GM18526 (cell line): ENCODE measurements at regions not wholly inside any gene's neighbourhood (a gene's known extent, or its start where the extent isn't known, plus 50 kb on each side); places are given as distances from the start of the nearest gene placed in this dataset.

Experiments used
- POLR2A ChIP-seq: IDR thresholded peaks from 3 replicates; pipeline ENCODE4 v1.6.1; 2011; ENCODE audit not compliant: insufficient read length; ENCODE audit errors: extremely low read depth

- no peak for TF ChIP-seq POLR2A
Observed at GRCh38 chr5:42950456-42951292, 89.4 kb downstream of the ANXA2R start.

- no peak for TF ChIP-seq POLR2A
Observed at GRCh38 chr5:42950116-42950455, 90.0 kb downstream of the ANXA2R start.

DNA sequence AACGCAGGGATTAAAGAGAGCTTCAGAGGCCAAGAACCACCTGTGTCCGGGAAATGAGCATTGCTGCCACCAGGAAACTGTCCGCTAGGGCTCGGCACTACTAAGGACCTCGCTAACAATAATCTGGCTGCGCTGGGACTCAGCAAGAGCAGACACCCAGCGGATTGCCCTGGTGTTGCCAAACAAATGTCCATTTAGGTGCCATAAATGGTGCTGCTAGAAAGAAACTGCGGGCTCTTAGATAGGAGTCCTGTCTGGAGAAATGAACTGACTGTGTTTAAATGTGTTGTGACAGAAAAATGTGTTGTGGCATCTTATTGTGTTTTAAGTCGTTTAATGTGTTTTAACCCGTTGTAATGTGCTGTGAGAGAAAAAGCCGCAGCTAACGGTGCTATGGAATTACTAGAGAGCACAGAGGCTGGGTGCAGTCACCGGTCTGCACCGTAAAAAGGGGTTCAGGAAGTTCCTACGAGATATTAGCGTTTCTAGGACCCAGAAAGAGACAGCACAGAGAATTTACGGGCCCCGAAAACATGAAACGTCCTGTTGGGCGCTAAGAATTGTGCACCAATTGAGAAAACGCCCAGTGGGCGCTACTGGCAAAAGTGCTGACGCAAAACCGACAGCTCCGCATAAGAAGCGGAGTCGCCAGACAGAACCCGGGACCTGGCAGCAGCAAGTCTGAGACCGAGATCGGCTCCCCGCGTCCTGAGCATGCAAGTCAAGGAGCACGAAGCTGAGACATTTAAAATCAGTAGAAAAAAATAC lies 90.6 kb downstream of the ANXA2R start:
- TF ChIP-seq POLR2A: peak; percentile 32

DNA sequence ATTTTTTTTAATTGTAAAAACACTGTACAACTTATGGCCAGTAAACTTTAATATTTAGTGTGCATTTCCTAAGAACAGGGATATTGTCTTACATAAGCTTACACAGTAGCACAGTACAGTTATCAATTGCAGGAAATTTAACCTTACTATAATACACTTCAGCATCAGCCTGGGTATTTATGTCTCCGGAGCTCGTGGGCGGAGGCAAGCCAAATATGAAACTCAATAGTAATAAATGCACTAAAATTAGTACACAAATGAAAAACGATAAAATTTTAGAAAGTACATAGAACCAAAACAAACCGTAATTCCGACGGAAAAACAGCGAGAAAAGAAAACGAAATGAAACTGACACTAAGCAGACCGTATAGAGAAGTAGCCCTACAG lies 91.2 kb downstream of the ANXA2R start:
- no peak for TF ChIP-seq POLR2A

DNA sequence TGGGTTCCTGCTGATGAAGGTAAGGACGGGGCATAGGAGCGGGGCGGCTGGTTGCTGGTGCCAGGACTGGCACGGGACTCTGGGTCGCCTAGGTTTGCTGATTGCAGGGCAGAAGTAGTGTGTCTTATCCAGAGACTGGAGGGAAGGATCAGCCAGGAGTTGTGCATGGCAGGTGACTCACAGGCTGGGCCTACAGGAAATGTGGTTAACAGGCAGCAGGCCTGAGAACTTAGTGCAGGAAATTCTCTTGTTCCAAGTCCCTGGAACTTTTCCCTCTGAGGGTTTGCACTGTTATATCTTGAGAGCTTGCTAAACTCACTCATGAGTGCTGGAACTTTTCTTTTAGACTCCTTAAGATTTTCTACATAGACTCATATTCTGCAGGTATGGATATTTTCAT lies 95.1 kb downstream of the ANXA2R start:
- no peak for TF ChIP-seq POLR2A

DNA sequence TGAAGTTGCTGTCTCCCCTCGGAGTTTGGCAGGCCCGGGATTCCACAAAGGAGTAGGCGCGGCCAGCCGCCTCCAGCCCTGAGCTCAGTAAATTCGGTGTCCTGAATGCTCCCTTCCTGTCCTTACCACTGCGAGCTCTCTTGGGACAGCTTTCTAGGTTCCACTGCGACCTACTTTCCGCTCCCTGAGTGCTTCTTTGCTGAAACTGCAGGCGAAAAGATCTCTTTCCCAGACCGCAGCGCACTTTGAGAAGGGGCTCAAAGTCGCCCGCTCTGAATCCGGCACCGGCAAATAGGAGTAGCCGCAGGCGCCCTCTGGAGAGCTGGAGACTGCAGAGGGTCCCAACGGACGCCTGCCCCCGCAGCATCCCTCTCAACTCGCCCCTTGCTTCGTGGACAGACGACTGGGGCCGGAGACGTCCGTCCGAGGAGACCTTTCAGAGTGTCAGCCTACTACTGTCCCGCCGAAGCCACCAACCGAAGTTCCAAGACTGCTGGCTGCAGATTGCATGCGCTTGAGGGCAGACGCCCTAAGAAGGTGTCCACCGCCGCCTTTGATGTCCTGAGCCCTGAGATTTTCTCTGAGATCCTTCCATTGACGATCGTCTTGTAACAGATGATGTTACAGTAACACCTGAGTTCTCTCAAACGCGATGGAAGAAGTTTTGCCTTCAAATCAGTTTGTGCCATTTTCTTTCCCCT lies 96.0 kb downstream of the ANXA2R start:
- no peak for TF ChIP-seq POLR2A

GRCh38 chr5:42940853-42941252 lies 99.3 kb downstream of the ANXA2R start:
- no peak for TF ChIP-seq POLR2A

- no peak for TF ChIP-seq POLR2A
Observed at GRCh38 chr5:42930934-42931333, 109.2 kb downstream of the ANXA2R start.

- no peak for TF ChIP-seq POLR2A
Observed at GRCh38 chr5:42929871-42930270, 110.2 kb downstream of the ANXA2R start.

DNA sequence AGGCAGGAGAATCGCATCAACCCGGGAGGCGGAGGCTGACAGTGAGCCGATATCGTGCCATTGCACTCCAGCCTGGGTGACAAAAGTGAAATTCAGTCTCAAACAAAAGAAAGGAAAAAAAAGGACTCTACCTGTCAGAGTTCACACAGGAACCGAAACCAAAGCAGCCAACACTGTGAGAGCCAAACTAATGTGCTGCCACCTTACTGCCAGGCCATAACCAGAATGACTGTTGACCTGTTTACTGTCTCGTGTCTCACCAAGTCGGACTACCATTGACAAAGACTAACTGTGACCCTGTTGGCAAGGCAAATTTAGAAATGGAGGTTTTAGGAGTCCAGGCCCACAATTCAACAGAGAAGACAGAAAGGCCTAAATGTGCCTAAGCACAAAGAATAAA lies 112.4 kb downstream of the ANXA2R start:
- TF ChIP-seq POLR2A: no peak

- no peak for TF ChIP-seq POLR2A
Observed at GRCh38 chr5:42924686-42925085, 113.0 kb upstream of the SELENOP start.

DNA sequence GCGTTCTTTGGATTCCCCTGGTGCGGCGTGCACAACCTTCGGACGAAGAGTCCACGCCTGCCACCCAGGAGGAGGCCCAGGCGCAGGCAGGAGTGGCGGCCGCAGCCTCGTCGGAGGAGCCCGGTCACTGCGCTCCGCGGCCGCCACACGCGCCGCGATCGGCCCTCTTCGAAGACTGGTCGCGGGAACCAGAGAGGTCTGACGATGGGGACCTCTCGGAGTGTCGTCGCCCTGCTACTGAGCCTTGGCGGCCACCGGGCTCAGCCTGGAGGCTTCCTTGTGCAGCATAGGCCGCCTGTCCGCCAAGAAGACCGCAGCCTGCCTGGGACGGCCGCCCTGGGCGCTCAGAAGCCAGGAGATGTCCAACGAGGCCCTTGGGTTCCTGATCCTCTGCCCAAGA lies 112.5 kb upstream of the SELENOP start:
- TF ChIP-seq POLR2A: no peak

- no peak for TF ChIP-seq POLR2A
Observed at GRCh38 chr5:42923710-42924109, 112.0 kb upstream of the SELENOP start.

DNA sequence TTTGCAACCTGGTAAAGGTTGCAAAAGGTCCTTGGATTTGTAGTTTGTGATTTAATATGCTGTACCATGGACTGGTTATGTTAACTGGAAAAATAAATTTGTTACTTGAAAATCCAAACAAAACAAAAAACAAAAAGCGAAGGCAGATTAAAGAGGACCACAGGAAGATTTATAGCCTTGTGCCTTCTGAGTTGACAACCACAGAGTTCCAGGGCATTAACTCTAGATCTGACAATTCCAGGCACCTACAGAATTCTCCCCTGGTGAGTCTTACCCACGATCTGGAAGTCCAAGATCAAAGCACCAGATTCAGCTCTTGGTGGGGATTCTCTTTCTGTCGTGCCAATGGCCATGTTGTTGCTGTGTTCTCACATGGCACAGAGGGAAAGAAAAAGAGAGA lies 107.9 kb upstream of the SELENOP start:
- TF ChIP-seq POLR2A: no peak

DNA sequence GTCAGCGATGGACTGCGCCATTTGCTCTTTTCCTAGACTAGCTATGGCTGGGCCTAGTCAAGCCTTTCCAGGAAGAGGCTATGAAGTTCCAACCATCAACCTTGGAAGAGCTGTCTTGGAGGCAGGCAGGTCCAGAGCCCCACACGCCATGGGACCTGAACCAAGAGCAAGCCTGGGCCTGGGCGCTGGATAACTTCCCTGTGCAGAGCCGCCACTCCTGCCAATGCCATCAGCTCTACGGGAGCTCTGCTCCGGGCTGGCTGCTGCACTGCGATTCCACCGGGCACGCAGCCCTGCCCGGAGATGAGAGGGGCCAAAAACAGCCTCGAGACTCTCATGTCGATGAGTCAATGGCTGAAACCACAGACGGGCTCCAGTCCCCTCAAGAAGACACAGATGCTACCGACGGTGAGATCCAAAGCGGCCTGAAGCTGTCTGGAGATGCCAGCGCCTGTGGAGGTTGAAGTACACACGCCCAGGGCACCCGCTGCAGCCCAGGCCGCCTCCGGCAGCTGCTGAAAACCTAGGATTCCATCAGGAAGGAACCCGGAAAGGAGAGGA lies 103.7 kb upstream of the SELENOP start:
- no peak for TF ChIP-seq POLR2A
